Right renal pelvis (tissue), 4 donors: ENCODE measurements at regions not wholly inside any gene's neighbourhood (a gene's known extent, or its start where the extent isn't known, plus 50 kb on each side); places are given as distances from the start of the nearest gene placed in this dataset.
A peak's percentile ranks its signal among the peaks of the same experiment; 100 is the strongest.
"Not testable (repeated sequence)": the region's sequence is repeated elsewhere in the genome, so short reads cannot be mapped to it uniquely, and the experiment has no call there.

Source experiments
- DNase-seq, 4 donors: peaks; one replicate each; pipeline ENCODE4 v3.0.0-alpha.2; 2013; ENCODE audit warnings: low read depth in 4 of 4, low spot score in 3 of 4, missing footprints in 1 of 4

DNA sequence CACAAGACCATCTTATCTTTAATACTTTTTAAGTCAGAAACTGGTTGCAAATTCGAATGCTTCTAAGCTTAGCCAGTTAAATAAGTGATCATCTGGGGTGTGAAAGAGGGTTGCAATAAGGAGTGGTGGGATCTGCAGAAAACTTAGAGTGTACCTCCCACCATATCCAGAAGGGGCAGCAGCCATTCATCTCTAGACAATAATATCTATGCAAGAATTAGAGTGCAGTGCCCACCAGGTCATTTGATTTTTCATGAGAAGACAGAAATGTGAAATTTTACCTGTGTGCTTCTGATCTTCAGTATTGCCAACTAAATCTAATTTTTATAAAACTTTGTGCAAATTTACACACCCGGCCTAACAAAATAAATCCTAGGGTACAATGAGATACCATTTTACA is 127.2 kb upstream of the SP4 start:
- DNase-seq = no peak

DNA sequence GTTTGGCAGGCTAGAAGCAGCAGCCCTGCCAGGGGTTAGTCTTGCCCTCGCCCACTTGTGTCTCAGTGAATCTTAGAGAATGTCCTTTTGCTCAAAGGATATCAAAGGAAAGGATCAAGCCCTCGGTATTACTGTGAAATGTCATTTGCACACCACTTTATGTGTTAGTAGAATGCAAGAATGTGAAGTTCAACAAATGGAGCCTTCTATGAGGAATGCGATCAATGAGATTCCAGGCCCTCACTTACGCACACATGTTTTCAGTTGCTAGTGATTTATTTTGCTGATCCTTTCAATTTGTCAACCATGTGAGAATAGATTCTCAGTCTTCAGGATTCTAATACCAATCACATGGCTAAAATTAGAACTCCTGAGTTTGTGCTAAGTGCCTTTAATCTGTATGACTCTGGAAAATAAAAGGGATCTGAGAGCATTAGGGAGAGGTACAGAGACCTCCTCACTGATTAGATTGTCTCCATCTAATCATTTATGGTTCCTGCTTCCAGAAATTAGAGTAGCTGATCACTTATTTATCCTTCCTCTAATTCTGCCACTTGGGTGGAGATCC is 123.0 kb upstream of the SP4 start:
- DNase-seq = no peak

DNA sequence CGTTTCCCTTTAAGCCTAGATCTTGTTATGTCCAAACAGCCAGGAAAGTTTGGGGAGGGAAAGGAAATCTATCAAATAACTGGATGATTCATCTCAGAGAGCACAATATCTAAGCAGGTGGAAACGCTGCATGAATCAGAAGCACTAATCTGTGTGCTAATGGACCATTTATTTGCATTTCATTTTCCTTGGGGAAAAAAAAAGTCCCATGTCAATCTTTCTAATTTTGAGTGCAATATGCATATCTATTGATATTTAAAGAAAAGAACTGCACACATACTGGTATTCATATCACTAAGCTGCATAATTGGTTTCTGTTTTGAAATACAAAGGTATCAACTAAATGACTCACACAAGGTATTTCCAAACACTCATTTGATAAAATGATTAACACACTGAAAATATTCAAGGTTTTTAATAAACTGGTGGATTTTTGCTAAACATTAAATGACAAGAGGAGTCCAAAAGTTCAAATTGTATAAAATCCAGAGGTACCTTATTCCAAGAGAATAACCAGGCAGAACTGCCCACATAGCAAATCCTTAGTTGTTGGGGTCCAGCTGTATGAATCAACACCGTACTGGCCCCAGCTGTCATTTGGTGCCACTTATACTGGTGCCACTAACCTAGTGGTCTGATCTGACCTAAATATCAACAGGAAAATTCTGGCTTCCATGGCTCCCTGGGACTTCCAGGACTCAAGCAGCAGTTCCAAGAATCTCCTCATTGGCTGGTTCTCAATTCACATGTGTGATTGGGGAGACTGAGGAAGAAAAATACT is 122.2 kb upstream of the SP4 start:
- DNase-seq = no peak

DNA sequence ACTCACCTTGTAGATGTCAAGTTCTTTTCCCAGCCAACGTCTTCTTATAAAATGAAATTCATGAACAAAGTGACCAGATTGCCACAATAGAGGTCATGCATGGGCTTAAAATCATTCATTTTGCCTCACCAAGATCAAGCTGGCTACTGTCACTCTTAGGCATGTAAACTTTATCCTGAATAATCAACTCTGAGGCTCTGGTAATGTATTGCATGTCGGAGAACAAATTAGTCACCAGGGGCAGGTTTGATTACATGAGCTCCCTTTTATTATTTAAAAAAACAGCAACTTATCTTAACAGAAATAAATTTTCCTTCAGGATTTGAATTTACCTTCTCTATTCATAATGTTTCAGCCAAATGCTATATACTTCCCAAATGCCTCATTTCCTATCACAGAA is 112.9 kb upstream of the SP4 start:
- no peak for DNase-seq

DNA sequence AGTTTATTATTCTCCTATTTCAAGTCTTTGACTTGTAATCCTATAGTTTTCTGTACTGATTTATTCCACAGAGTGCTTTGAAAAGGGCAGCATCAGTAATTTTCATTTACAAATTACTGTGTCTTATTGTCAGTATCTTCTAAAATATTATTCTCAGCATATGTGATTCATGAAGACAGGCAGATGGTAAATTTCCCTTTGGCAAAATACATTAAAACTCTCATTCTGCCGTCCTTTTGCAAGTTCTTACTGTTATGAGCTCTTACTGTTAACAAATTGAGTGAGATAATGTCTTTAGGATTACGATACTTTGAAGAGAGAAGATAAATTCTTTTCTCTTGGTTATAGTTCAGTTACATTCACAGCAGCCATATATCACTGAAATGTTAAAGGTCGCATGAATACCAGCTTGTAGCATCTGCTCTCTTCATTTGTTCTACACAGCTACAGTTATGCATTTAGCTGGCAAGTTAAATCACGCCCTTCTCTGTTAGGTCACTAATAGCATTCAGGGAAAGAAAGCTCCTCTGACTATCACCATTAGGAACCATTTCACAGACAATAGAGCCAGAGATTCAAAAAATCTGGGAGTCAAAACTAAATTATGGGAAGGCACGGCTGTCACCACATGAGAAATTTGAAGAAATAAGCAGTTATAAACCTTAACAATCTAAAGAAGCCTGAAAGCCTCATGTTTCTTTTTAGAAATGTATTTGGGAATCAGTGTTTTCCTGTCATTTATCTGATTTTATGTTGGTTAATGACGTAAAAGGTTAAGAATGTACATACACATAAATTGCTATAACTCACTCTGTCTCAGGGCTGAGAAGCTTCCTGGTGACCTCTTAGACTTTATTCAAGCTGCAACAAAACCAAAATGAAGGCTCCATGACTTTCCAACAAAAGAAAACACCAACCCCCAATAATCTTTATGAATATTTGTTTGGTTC is 109.6 kb upstream of the SP4 start:
- DNase-seq = peak in 2 of 4 donors; percentile 12 to 36

- no peak for DNase-seq
Observed at GRCh38 chr7:21318916-21319270, 109.0 kb upstream of the SP4 start.

- no peak for DNase-seq
Observed at GRCh38 chr7:21326241-21326640, 101.6 kb upstream of the SP4 start.

DNA sequence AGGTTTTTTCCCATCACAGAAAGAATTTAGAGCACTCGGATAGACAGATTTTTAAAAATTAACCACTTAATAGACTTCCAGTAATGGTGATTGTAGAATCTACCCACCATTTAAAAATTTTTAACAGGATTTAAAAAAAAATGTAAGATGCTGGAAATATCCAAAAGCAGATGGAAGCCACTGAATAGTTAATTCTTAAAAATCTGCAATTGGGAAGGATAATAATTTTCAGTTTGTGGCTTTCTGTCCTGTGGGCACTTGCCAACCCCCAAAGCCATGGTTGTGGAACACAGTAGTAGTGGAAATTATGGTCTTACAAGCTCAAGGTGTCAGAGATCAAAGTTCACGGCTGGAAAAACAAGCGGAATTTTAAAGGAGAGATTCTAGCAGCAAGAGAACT is 101.0 kb upstream of the SP4 start:
- no peak for DNase-seq

DNA sequence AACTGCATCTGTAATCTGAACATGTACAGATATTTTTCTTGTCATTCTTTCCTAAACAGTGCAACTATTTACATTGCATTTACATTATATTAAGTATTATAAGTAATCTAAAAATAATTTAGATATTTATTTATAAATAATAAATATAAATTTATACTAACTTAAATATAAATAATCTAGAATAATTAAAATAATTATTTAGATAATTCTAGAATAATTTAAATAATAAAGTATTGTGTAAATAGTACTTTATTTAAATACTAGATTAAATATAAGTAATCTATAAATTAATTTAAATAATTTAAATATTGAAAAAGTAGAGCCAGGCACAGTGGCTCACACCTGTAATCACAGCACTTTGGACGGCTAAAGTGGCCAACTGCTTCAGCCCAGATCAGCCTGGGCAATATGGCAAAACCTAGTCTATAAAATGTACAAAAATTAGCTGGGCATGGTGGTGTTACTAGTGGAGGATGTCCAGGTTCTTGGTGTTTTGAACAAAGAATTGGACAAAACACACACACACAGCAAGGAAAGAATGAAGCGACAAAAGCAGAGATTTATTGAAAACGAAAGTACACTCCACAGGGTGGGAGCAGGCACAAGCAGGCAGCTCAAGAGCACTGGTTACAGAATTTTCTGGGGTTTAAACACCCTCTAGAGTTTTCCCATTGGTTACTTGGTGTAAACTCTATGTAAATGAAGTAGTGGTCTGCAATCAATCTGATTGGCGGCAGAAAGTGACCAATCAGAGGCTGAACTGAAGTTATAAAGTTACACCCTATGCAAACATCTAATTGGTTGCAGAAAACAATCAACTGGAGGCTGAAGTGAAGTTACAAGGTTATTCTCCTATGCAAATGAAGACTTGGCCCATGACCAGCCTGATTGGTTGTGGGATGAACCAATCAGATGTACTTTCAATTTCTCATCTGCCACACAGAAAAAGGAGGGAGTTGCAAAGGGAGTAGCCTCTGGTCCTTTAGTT is 100.2 kb upstream of the SP4 start:
- DNase-seq = no peak

DNA sequence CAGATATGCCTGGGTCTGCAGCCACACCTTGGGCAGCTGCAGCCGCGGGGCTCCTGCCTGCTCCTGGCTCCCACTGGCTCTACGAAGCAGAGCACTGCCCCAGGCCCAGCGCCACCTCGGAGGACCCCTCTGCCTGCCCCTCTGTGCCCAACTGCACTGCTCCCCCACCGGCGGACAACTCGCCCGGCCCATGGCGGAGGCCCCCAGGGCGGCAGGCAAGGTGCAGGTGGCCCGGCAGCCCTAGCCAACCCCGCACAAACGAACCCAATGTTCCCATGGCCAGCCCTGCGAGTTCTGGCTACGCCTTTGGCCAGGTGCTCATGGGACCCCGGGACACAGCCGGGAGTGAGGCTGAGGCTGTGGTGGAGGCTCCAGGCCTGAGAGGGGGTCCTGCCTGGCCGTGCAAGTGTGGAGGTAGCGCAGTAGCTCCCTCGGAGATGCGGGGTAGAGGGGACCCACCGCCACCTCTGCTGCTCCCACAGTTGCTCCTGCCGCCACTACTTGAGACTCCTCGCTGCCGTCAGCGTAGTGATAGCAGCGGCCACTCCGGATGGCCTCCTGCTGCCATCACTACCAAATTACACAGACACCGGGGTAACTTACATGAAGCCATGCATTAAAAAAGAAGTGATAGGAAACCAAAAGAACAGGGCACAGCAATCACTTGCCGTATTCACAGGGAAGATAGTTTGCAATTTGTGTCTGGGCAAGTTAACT is 97.3 kb upstream of the SP4 start:
- DNase-seq = no peak

- no peak for DNase-seq
Observed at GRCh38 chr7:21334906-21335305, 93.0 kb upstream of the SP4 start.

- DNase-seq = no peak
Observed at GRCh38 chr7:21336743-21337142, 91.1 kb upstream of the SP4 start.

DNA sequence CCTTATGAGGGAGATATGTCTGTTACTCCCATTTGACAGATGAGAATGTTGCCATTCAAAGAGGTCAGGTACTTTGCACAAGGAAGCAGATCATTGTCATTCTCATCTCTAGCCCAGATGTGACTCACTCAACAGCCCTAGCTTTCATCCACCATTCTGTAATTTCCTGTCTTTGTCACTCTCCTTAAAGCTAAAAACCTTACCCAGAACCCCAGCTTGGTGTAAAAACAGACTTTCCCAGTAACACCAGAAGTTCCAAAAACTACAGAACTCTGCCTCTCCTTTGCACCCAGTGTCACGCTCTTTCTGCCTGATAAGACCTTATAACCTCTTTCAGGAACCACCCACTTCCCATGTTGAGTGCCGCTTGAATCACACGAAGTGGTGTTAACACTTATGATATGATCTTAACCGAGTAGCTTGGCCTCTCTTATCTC is 89.1 kb upstream of the SP4 start:
- no peak for DNase-seq

GRCh38 chr7:21344900-21345299 is 83.0 kb upstream of the SP4 start:
- not testable (repeated sequence) for DNase-seq

DNA sequence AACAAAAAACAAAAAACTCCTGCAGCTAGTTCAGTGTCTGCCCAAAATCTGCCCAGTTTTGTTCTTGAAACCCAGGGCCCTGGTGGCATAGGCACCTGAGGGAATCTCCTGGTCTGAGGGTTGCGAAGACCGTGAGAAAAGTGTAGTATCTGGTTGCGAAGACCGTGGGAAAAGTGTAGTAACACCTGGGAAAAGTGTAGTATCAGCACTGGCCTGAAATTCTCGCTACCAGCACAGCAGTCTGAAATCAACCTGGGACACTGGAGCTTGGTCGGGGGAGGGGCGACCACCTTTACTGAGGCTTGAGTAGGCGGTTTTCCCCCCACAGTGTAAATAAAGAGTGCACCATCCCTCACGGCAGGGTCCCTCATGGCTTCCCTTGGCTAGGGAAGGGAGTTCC is 82.5 kb upstream of the SP4 start:
- no peak for DNase-seq

GRCh38 chr7:21346297-21346696 is 81.6 kb upstream of the SP4 start:
- DNase-seq = no peak

DNA sequence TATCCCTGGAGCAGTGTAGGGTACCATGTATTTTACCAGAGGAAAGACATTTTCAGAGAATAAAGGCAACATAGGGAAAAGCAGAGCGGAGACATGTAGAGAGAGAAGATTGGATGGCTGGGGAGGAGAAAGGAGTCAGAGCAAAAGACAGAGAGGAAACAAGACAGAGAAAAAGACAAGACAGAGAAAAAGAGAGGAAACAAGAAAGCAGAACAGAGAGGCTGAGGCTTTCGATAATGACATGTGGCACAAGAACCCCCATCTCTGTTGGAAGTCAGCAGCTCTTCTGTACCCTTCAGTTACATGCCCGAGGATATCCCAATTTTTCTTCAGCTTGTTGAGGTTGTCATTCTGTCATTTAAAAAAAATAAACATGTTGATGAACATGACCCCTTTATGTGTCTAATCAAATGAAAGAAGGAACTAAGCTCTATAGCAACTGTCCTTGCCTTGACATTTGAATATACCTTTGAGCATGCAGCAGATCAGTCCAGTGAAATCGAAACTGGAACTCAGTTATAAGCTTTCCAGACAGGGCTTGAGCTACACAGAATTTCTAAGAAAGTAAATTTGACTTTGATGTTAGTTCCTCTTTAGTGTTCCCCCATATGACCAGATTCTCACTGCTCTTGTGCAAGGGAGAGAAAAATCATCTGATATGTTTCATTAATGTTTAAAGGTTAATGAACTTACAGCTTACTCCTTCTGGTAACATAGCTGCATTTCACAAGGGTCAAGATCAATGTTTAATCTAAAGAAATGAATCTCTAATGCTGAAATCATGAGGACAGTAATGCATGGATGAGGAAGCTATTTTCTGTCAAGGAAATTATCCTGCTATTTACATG is 75.1 kb upstream of the SP4 start:
- DNase-seq = no peak

GRCh38 chr7:21353388-21353780 is 74.5 kb upstream of the SP4 start:
- no peak for DNase-seq

GRCh38 chr7:21354284-21354683 is 73.6 kb upstream of the SP4 start:
- no peak for DNase-seq
